H1 (cell line): ENCODE measurements at regions not wholly inside any gene's neighbourhood (a gene's known extent, or its start where the extent isn't known, plus 50 kb on each side); places are given as distances from the start of the nearest gene placed in this dataset.
A peak's percentile ranks its signal among the peaks of the same experiment; 100 is the strongest.

Experiments
- BRCA1 ChIP-seq: IDR thresholded peaks from 2 replicates; pipeline ENCODE4 v1.6.1; 2012; ENCODE audit warnings: low read depth, low read length, improper control_type of control experiment
- CHD1 ChIP-seq: IDR thresholded peaks from 2 replicates; pipeline ENCODE4 v1.6.1; 2012; ENCODE audit warnings: low read depth, low read length, improper control_type of control experiment
- KDM1A ChIP-seq: fragments of 200-600, 300-600 bp; sonication (generic); IDR thresholded peaks from 2 replicates; pipeline ENCODE4 v1.7.1; 2016; ENCODE audit warnings: mild to moderate bottlenecking, low read length, borderline replicate concordance
- MAFK ChIP-seq: IDR thresholded peaks from 2 replicates; pipeline ENCODE4 v1.6.1; 2012; ENCODE audit warnings: low read depth, mild to moderate bottlenecking, improper control_type of control experiment, low read length
- POLR2A ChIP-seq, 2 experiments: IDR thresholded peaks; 1 replicate in 1 of 2; 2 replicates in 1 of 2; pipeline ENCODE4 v1.6.1; 2011; ENCODE audit warnings: low read depth in 2 of 2, low read length in 2 of 2, mild to moderate bottlenecking in 2 of 2; ENCODE audit errors: control extremely low read depth in 1 of 2
- POLR2AphosphoS5 ChIP-seq: IDR thresholded peaks from 2 replicates; pipeline ENCODE4 v1.6.1; 2011; ENCODE audit warnings: low read depth, low read length
- RAD21 ChIP-seq, 2 experiments: IDR thresholded peaks in 1 of 2; conservative IDR thresholded peaks in 1 of 2; 2 replicates each; pipeline ENCODE4 v1.6.1; 2011; ENCODE audit warnings: low read depth in 2 of 2, low read length in 2 of 2, improper control_type of control experiment in 1 of 2, inconsistent platforms in 1 of 2, mild to moderate bottlenecking in 1 of 2, moderate library complexity in 1 of 2
- SP2 ChIP-seq: IDR thresholded peaks from 2 replicates; pipeline ENCODE4 v1.6.1; 2012; ENCODE audit warnings: mild to moderate bottlenecking, low read length, inconsistent platforms
- TCF12 ChIP-seq: IDR thresholded peaks from 2 replicates; pipeline ENCODE4 v1.6.1; 2011; ENCODE audit warnings: low read depth, mild to moderate bottlenecking, low read length
- ZNF274 ChIP-seq: IDR thresholded peaks from 2 replicates; pipeline ENCODE4 v1.7.0; 2012; ENCODE audit warnings: low read length, borderline replicate concordance; ENCODE audit errors: extremely low read depth
- TF ChIP-seq, protein P1 (sequence below), 3 experiments: IDR thresholded peaks; 1 replicate in 2 of 3; 2 replicates in 1 of 3; pipeline versions ENCODE4 v1.5.1 to v1.6.1; 2011; ENCODE audit warnings: low read length in 3 of 3, mild to moderate bottlenecking in 3 of 3, inconsistent platforms in 2 of 3, low read depth in 1 of 3, moderate library complexity in 1 of 3; ENCODE audit not compliant: insufficient read depth in 1 of 3; ENCODE audit errors: control extremely low read depth in 1 of 3
- TF ChIP-seq, protein P2 (sequence below): IDR thresholded peaks from 2 replicates; pipeline ENCODE4 v1.6.1; 2012; ENCODE audit warnings: low read length, inconsistent platforms

DNA sequence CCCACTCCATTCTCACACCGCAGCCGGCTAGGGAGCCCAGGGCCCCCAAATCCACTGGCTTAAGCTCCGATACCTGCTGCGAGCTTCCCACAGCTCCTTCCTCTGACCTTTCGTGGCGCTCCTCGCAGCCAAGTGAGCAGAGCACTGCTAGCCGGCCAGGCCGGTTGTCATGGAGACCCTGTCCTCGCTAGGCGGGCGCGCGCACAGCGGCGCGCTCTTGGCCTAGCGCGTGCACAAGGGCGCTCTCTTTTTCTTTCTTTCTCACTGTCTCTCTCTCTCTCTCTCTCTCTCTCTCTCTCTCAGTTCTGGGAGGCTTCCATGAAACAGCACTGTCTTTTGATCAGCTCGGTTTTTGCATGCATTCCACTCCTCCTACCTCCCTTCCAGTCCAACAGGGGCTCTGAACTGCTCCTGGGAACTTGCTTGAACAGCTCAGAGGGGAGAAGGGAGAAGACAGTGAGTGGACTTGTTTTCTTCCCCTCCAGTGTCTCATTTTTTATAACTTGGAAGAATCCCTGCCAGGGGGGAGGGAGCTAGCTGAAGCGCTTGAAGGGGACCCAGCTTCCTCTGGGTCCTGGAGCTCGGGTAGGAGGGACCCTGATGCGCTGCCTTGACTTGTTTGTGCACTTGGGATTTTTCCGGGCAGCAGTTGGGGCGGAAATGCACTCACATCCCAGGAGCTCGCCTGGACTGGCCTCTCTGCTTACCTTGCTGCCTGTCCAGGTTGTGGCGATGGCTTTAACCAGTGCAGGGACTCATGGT is 100.3 kb upstream of the AKIP1 start:
- peak; percentile 78 to 82 for TF ChIP-seq POLR2A (IDR thresholded peaks at IDR 0.05; ENCODE audit: control extremely low read depth in 1 of 2, low read depth in 2 of 2, low read length in 2 of 2)
- TF ChIP-seq, protein P1, sequence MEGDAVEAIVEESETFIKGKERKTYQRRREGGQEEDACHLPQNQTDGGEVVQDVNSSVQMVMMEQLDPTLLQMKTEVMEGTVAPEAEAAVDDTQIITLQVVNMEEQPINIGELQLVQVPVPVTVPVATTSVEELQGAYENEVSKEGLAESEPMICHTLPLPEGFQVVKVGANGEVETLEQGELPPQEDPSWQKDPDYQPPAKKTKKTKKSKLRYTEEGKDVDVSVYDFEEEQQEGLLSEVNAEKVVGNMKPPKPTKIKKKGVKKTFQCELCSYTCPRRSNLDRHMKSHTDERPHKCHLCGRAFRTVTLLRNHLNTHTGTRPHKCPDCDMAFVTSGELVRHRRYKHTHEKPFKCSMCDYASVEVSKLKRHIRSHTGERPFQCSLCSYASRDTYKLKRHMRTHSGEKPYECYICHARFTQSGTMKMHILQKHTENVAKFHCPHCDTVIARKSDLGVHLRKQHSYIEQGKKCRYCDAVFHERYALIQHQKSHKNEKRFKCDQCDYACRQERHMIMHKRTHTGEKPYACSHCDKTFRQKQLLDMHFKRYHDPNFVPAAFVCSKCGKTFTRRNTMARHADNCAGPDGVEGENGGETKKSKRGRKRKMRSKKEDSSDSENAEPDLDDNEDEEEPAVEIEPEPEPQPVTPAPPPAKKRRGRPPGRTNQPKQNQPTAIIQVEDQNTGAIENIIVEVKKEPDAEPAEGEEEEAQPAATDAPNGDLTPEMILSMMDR (IDR thresholded peaks at IDR 0.05; ENCODE audit: control extremely low read depth in 1 of 3, insufficient read depth in 1 of 3, low read depth in 1 of 3, low read length in 3 of 3) = no peak
- TF ChIP-seq CHD1 = no peak
- TF ChIP-seq, protein P2, sequence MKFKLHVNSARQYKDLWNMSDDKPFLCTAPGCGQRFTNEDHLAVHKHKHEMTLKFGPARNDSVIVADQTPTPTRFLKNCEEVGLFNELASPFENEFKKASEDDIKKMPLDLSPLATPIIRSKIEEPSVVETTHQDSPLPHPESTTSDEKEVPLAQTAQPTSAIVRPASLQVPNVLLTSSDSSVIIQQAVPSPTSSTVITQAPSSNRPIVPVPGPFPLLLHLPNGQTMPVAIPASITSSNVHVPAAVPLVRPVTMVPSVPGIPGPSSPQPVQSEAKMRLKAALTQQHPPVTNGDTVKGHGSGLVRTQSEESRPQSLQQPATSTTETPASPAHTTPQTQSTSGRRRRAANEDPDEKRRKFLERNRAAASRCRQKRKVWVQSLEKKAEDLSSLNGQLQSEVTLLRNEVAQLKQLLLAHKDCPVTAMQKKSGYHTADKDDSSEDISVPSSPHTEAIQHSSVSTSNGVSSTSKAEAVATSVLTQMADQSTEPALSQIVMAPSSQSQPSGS = no peak; the same call in 1 of the 2 replicates
- TF ChIP-seq BRCA1 = no peak
- no peak for TF ChIP-seq KDM1A
- TF ChIP-seq SP2 = no peak
- TF ChIP-seq MAFK = no peak
- TF ChIP-seq ZNF274 = no peak
- peak in 1 of 2 experiments; percentile 1; a peak in 2 of 4 replicates for TF ChIP-seq RAD21 (IDR thresholded peaks at IDR 0.05 in 1 of 2, conservative IDR thresholded peaks at IDR 0.05 in 1 of 2; ENCODE audit: low read depth in 2 of 2, low read length in 2 of 2)
- peak; percentile 74 for TF ChIP-seq POLR2AphosphoS5
- no peak for TF ChIP-seq TCF12
